ENCODE measurements at regions not wholly inside any gene's neighbourhood (a gene's known extent, or its start where the extent isn't known, plus 50 kb on each side); places are given as distances from the start of the nearest gene placed in this dataset.

GRCh38 chr16:66143415-66143814 lies 223.1 kb upstream of the CDH5 start:
- DNase-seq (ENCODE audit: low spot score), result no peak

DNA sequence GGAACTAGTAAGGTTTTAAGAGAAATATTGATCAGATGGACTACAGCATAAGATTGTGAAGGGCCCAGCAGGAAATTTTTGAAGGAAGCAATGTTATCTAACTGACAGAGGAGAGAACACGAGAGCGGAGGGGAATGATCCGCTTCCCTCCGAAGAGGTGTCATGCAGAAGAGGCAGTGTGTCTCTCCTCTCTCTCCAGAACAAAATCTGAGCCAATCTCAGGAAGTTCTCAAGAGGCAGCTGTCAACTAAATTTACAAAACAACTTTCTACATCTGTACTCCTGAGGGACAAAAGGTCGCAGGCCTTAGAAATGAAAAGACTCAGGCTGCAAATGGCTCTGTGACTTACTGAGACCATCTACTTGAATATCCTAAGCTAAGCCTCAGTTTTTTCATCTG lies 224.6 kb upstream of the CDH5 start:
- DNase-seq (ENCODE audit: low spot score), result no peak

DNA sequence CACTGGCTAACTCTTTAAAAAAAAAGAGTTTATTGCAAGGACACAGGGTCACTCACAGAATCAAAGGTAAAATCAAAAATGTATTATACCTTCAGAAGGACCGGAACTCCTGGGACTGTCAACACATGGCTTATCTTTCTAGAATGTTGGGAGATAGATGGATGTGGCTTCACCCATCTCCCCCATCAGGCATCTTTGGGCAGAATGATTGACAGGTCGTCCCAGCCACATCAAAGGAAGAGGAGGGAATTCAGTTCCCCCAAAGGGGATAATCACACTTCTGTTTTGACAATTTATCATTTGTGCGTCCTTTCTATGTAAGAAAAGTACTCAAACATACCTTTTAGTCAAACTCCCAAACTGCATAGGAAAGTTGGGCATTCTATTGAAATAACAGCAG lies 228.6 kb upstream of the CDH5 start:
- peak; percentile 68 for DNase-seq (ENCODE audit: low spot score)

DNA sequence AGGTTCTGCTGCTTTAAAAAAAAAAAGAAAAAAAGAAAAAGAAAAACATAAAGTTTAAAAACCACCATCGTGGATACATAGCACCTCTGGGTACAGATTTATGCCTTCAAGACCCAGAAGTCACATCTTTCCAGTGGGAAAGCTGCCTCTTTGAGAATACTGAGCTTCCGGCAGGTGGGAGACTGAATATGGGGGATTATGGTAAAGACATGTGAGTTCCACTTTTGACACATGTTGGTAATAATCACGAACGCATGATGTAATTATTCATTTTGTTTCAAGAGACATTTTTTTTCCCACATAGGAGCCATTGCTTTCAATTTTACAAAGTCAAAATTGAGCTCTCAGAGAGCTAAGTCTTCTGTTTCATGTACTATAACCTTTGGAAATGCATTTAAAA lies 229.7 kb upstream of the CDH5 start:
- DNase-seq (ENCODE audit: low spot score), result no peak

DNA sequence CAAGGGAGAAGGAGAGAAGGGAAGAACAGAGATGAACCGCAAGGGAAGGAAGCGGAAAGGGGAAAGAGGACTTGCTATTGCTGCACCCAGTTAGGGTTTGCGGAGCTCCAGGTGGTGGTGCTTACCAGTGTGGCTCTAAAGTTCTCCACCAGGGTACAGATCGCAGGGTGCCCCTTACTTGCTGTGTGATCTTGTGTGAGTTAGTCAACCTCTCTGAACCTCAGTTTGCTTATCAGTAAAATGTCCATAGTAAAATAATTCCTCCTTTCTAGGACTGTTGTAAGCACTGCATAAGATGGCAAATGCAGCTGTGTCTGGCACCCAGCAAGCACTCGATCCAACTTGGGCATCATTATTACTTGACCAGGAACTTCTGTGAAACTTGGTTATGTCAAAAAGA lies 230.7 kb upstream of the CDH5 start:
- DNase-seq (ENCODE audit: low spot score), result no peak

DNA sequence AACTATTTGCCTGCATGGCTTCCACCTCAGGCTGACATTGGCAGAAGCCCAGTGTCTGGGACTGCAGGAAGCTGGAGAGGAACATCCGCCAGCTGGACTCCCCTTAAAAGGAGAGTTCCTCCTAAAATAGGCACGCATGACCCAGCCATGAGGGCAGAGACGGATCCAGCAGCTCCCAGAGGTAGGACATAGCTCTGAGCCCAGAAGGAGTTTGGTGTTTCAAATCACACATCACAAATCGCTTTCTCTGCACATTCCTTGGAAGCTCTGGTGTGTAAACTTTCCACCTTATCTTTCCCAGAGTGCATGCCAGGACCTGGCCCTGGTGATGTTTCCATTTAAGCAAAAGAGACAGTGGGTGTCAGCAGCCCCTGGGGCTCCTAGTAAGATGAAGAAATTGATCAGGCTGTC lies 231.1 kb upstream of the CDH5 start:
- DNase-seq (ENCODE audit: low spot score), result no peak

DNA sequence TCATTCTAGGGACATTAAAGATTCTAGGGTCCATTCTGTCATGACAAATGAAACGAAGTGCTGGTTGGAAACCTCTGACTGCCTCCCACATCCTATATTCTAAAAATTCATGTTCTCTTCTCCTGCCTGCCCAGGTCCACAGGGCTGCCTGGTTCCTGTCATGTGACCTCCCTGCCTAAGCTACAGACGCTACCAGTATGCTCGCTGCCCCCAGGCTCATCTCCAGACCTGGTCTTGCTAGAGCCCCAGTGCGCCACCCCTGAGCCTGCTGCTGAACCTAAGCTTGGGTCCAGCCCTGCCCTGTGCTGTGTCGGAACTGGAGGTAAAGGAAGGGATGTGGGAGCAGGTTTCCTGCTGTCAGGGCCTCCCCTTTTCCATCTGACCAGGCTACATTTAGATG lies 231.6 kb upstream of the CDH5 start:
- no peak for DNase-seq (ENCODE audit: low spot score)

- no peak for DNase-seq (ENCODE audit: low spot score)
Observed at GRCh38 chr16:66133643-66134338, 232.7 kb upstream of the CDH5 start.

GRCh38 chr16:66131895-66132294 lies 234.6 kb upstream of the CDH5 start:
- DNase-seq (ENCODE audit: low spot score), result no peak

GRCh38 chr16:66131156-66131807 lies 235.2 kb upstream of the CDH5 start:
- DNase-seq (ENCODE audit: low spot score), result peak; percentile 69

GRCh38 chr16:66130296-66130905 lies 236.1 kb upstream of the CDH5 start:
- DNase-seq (ENCODE audit: low spot score), result peak; percentile 40

DNA sequence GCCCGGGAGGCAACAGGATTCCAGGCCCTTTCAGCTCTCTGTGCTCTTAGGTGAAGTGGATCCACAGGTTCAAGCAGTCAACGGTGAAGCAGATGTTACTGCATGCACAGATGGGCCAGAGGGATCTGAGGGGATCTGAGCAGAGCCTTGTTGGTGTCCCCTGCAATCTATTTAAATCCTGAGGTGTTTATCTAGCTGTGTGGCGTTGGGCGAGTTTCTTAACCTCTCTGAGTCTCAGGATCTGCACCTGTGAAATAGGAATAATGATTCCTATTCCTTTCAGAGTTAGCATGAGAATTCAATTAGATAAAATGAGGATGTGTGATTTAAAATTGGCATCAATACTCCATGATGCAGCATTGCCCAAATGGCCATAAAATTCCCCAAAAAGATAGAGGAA lies 237.3 kb upstream of the CDH5 start:
- DNase-seq (ENCODE audit: low spot score), result no peak

- DNase-seq (ENCODE audit: low spot score), result no peak
Observed at GRCh38 chr16:66128371-66128770, 238.1 kb upstream of the CDH5 start.

DNA sequence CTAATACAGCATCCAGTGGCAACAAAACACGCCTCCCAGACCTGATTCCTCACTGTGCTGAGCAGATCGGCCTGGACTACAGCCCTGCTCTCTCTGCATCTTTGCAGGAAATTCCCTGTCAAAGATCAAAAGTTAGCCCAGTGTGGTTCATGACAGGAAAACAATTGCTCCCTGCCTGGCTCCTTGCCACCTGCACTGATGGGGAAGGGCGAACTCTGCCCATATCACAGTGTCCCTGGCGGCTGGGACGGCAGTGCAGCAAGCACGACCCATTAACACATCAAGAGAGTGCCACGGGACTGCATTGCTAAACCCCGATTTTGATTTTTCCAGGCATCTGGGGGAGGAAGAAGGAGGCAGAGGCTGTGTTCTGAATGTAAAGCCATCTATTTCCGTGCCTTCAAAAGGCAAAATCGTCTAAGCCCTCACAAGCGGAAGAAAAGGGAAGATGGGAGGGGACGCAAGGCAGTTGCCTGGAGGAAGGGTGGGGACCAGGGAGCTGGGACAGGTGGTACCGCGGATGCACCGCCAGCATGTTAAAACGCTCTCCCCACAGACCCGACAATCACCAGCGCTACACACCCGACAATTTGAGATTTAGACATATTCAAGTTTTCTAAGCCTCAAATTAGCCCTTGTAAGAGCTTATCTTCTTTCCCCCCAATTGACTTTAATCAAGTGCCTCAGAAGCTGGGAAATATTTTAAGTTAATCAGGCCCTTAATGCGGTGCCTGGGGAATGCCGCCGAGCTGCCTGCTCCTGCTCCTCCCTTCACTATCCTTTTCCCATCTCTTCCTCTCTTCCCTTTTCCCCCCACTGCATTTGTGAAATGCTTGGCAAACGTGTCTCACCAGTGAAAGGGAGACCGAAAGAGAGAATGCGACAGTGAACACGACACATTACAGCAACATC lies 238.8 kb upstream of the CDH5 start:
- peak; percentile 56 for DNase-seq (ENCODE audit: low spot score)

GRCh38 chr16:66121466-66121865 lies 245.0 kb upstream of the CDH5 start:
- no peak for DNase-seq (ENCODE audit: low spot score)

- peak; percentile 20 for DNase-seq (ENCODE audit: low spot score)
Observed at GRCh38 chr16:66120656-66121055, 245.8 kb upstream of the CDH5 start.

GRCh38 chr16:66116163-66117002 lies 250.1 kb upstream of the CDH5 start:
- DNase-seq (ENCODE audit: low spot score), result no peak

DNA sequence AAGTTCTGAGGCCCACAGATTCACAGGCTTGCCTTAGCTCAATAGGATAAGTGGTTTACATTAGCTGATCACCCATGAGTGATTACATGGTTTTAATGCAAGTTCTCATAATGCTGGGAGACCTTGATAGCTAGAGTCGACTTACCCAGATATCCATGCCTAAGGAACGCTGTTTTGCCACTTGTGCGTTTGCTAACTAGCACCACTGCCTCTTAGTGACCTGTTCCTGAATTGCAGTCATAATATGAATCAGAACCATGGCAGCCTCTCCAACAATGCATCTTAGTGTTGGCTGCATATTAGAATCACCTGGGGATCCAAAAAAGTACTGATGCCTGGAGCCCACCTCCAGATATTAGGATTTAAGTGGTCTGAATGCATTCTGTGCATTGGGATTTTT lies 251.1 kb upstream of the CDH5 start:
- DNase-seq (ENCODE audit: low spot score), result no peak

DNA sequence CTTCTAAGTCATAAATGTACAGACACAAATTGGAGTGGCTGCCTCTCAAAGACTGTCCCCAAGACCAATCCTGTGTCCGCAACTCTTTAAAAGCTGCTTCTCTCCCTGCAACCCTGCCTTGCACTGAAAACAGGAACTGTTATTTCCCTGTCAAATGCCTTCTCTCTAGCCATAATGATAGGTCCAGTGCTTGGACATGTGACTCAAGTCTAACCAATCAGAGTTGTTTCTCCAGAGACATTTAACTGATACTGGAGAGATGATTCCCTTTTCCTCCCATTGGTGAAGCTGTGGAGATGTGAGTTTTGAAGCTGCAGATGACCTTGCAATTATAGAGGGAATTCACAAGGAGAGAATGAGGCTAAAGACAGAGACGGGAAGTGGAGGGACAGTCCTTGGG lies 253.3 kb upstream of the CDH5 start:
- DNase-seq (ENCODE audit: low spot score), result no peak

DNA sequence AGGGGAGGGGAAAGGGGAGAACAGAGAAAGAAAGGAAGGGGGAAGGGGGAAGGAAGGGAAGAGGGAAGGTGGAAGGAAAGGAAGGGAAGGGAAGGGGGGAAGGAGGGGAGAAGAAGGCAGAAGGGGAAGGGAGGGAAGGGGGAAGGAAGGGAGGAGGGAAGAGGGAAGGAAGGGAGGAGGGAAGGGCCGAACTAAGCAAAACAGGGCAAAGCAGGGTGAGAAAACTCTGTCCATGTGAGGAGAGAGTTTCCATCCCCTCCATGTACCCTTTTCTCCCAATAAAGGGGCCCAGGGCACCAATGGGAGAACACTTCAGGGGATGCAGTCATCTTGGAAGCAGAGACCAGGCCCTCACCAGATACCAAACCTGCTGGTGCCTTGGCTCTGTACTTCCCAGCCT lies 256.8 kb upstream of the CDH5 start:
- no peak for DNase-seq (ENCODE audit: low spot score)

DNA sequence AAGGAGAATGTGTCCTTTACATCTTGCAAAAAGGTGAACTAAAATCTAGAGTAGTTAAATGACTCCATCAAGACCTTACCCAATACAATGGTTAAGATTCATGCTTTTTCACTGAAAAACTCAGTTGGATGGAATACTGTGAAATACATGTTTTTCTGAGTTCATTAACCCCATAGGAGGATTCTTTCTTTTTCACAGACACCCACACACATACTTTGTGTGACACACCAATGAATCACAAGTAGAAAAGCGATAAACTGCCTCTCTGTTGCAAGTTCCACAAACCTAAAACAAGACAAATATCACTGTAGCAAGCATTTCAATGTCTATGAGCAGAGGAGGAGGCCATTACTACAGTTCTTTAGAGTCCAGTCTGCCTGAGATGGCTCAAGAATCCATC lies 258.8 kb upstream of the CDH5 start:
- no peak for DNase-seq (ENCODE audit: low spot score)

GRCh38 chr16:66103211-66103610 lies 263.3 kb upstream of the CDH5 start:
- DNase-seq (ENCODE audit: low spot score), result peak; percentile 48
